Hepatocyte (in vitro differentiated cells): ENCODE measurements at regions not wholly inside any gene's neighbourhood (a gene's known extent, or its start where the extent isn't known, plus 50 kb on each side); places are given as distances from the start of the nearest gene placed in this dataset. TPM values are rescaled to one million over a fixed set of nuclear protein-coding genes. Genes with fewer than 3 reads are reported as not detected.

ENCODE experiments used
- DNase-seq: peaks from one replicate; pipeline ENCODE4 v3.0.0-alpha.2; 2016; ENCODE audit warnings: low spot score
- H2AFZ ChIP-seq: fragments of 200-600 bp; sonication (generic); 2 replicates; pipeline ENCODE4 v1.6.0; 2016; ENCODE audit warnings: antibody characterized with exemption, mild to moderate bottlenecking
- H3K27ac ChIP-seq: fragments of 200-600 bp; sonication (generic); 2 replicates; pipeline ENCODE4 v1.5.1; 2016; ENCODE audit warnings: mild to moderate bottlenecking
- H3K27me3 ChIP-seq: fragments of 200-600 bp; sonication (generic); 2 replicates; pipeline ENCODE4 v1.6.1; 2016
- H3K36me3 ChIP-seq: fragments of 200-600 bp; sonication (generic); replicated peaks from 2 replicates; pipeline ENCODE4 v1.5.1; 2016; ENCODE audit warnings: low read depth; ENCODE audit not compliant: insufficient read depth
- H3K4me1 ChIP-seq: fragments of 200-600 bp; sonication (generic); 2 replicates; pipeline ENCODE4 v1.5.1; 2016; ENCODE audit warnings: mild to moderate bottlenecking, moderate library complexity; ENCODE audit not compliant: insufficient read depth
- H3K4me2 ChIP-seq: fragments of 200-600 bp; sonication (generic); 2 replicates; pipeline ENCODE4 v1.6.0; 2016
- H3K4me3 ChIP-seq: fragments of 200-600 bp; sonication (generic); 2 replicates; pipeline ENCODE4 v1.5.1; 2016; ENCODE audit warnings: mild to moderate bottlenecking
- H3K79me2 ChIP-seq: fragments of 200-600 bp; sonication (generic); 2 replicates; pipeline ENCODE4 v1.6.0; 2017; ENCODE audit warnings: mild to moderate bottlenecking
- H3K9me2 ChIP-seq: fragments of 200-600 bp; sonication (generic); replicated peaks from 2 replicates; pipeline ENCODE4 v1.6.0; 2017; ENCODE audit warnings: mild to moderate bottlenecking; ENCODE audit not compliant: insufficient read depth
- H3K9me3 ChIP-seq: fragments of 200-600 bp; sonication (generic); 2 replicates; pipeline ENCODE4 v1.5.1; 2016; ENCODE audit warnings: low read depth, mild to moderate bottlenecking
- H4K20me1 ChIP-seq: fragments of 200-600 bp; sonication (generic); 2 replicates; pipeline ENCODE4 v1.6.0; 2016; ENCODE audit warnings: mild to moderate bottlenecking; ENCODE audit not compliant: insufficient read depth, poor library complexity, severe bottlenecking
- EZH2 ChIP-seq: fragments of 200-600 bp; sonication (generic); IDR thresholded peaks from 2 replicates; pipeline ENCODE4 v1.6.1; 2016; ENCODE audit warnings: antibody characterized with exemption, mild to moderate bottlenecking, borderline replicate concordance
- EZH2phosphoT487 ChIP-seq: fragments of 200-600 bp; sonication (generic); IDR thresholded peaks from one replicate; pipeline ENCODE4 v1.6.1; 2018; ENCODE audit warnings: antibody characterized with exemption, mild to moderate bottlenecking, low read depth, moderate library complexity; ENCODE audit not compliant: unreplicated experiment, severe bottlenecking
- WGBS: methylation state at CpG from one replicate; pipeline ENCODE4 v1.1.6; 2016; ENCODE audit warnings: low lambda C conversion rate; ENCODE audit errors: missing lambda C conversion rate; 5-methylcytosine and 5-hydroxymethylcytosine counted together
- small RNA-seq: library from RNA; depleted of rRNA; stranded (forward); fragments of <200 nt; gene quantifications from one replicate; pipeline ENCODE3, GENCODE V24; 2014
- TF ChIP-seq, protein P1 (sequence below): fragments of 200-600 bp; sonication (generic); IDR thresholded peaks from 2 replicates; pipeline ENCODE4 v1.5.1; 2016; ENCODE audit warnings: antibody characterized with exemption, mild to moderate bottlenecking; ENCODE audit not compliant: poor library complexity

DNA sequence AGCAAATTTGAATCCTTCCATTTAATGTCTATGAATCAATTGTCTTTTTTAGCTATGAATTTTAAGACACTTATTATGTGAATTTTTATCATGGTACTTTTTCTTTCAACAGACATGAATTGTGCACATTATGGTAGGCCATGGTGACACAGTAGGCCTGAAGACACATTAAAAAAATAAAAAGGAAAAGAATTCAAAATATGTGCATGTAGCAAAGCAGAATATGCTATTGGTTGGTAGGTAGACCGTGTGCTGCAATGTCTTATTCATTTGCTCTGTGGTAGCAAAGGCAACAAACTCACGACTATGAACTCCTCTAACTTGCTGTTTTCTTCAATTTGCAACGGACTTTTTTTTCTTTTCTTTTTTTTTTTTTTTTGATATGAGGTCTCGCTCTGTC is 50.0 kb upstream of the EPHA3 start:
- Histone ChIP-seq H3K9me2 (no peaks in the 10 kb centered on the region), H3K27me3 (no peaks in the 10 kb centered on the region), H4K20me1 (no peaks in the 10 kb centered on the region), H2AFZ (no peak overlapping the region), H3K9me3 (no peaks in the 10 kb centered on the region), H3K27ac (no peak overlapping the region), H3K4me1 (no peaks in the 10 kb centered on the region), H3K4me3 (no peak overlapping the region), H3K36me3 (no peaks in the 10 kb centered on the region), H3K4me2 (no peak overlapping the region), H3K79me2 (no peaks in the 10 kb centered on the region)
- TF ChIP-seq EZH2 (no peak), EZH2phosphoT487 (no peak)
- TF ChIP-seq, protein P1, sequence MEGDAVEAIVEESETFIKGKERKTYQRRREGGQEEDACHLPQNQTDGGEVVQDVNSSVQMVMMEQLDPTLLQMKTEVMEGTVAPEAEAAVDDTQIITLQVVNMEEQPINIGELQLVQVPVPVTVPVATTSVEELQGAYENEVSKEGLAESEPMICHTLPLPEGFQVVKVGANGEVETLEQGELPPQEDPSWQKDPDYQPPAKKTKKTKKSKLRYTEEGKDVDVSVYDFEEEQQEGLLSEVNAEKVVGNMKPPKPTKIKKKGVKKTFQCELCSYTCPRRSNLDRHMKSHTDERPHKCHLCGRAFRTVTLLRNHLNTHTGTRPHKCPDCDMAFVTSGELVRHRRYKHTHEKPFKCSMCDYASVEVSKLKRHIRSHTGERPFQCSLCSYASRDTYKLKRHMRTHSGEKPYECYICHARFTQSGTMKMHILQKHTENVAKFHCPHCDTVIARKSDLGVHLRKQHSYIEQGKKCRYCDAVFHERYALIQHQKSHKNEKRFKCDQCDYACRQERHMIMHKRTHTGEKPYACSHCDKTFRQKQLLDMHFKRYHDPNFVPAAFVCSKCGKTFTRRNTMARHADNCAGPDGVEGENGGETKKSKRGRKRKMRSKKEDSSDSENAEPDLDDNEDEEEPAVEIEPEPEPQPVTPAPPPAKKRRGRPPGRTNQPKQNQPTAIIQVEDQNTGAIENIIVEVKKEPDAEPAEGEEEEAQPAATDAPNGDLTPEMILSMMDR = no peak
- WGBS = 96% methylated on average over 4 of the region's 4 CpGs
- no peak for DNase-seq

Small RNA genes in the stretch of these regions (small RNA-seq; reads per million reads assigned to genes)
- not detected for gene RF00019
